Hepatocyte (in vitro differentiated cells): ENCODE measurements at regions not wholly inside any gene's neighbourhood (a gene's known extent, or its start where the extent isn't known, plus 50 kb on each side); places are given as distances from the start of the nearest gene placed in this dataset.

Experiments used
- DNase-seq: peaks from one replicate; pipeline ENCODE4 v3.0.0-alpha.2; 2016; ENCODE audit warnings: low spot score
- H2AFZ ChIP-seq: fragments of 200-600 bp; sonication (generic); 2 replicates; pipeline ENCODE4 v1.6.0; 2016; ENCODE audit warnings: antibody characterized with exemption, mild to moderate bottlenecking
- H3K27ac ChIP-seq: fragments of 200-600 bp; sonication (generic); 2 replicates; pipeline ENCODE4 v1.5.1; 2016; ENCODE audit warnings: mild to moderate bottlenecking
- H3K27me3 ChIP-seq: fragments of 200-600 bp; sonication (generic); 2 replicates; pipeline ENCODE4 v1.6.1; 2016
- H3K36me3 ChIP-seq: fragments of 200-600 bp; sonication (generic); replicated peaks from 2 replicates; pipeline ENCODE4 v1.5.1; 2016; ENCODE audit warnings: low read depth; ENCODE audit not compliant: insufficient read depth
- H3K4me1 ChIP-seq: fragments of 200-600 bp; sonication (generic); 2 replicates; pipeline ENCODE4 v1.5.1; 2016; ENCODE audit warnings: mild to moderate bottlenecking, moderate library complexity; ENCODE audit not compliant: insufficient read depth
- H3K4me2 ChIP-seq: fragments of 200-600 bp; sonication (generic); 2 replicates; pipeline ENCODE4 v1.6.0; 2016
- H3K4me3 ChIP-seq: fragments of 200-600 bp; sonication (generic); 2 replicates; pipeline ENCODE4 v1.5.1; 2016; ENCODE audit warnings: mild to moderate bottlenecking
- H3K79me2 ChIP-seq: fragments of 200-600 bp; sonication (generic); 2 replicates; pipeline ENCODE4 v1.6.0; 2017; ENCODE audit warnings: mild to moderate bottlenecking
- H3K9me2 ChIP-seq: fragments of 200-600 bp; sonication (generic); replicated peaks from 2 replicates; pipeline ENCODE4 v1.6.0; 2017; ENCODE audit warnings: mild to moderate bottlenecking; ENCODE audit not compliant: insufficient read depth
- H3K9me3 ChIP-seq: fragments of 200-600 bp; sonication (generic); 2 replicates; pipeline ENCODE4 v1.5.1; 2016; ENCODE audit warnings: low read depth, mild to moderate bottlenecking
- H4K20me1 ChIP-seq: fragments of 200-600 bp; sonication (generic); 2 replicates; pipeline ENCODE4 v1.6.0; 2016; ENCODE audit warnings: mild to moderate bottlenecking; ENCODE audit not compliant: insufficient read depth, poor library complexity, severe bottlenecking
- CTCF ChIP-seq: fragments of 200-600 bp; sonication (generic); IDR thresholded peaks from 2 replicates; pipeline ENCODE4 v1.5.1; 2016; ENCODE audit warnings: antibody characterized with exemption, mild to moderate bottlenecking; ENCODE audit not compliant: poor library complexity
- EZH2 ChIP-seq: fragments of 200-600 bp; sonication (generic); IDR thresholded peaks from 2 replicates; pipeline ENCODE4 v1.6.1; 2016; ENCODE audit warnings: antibody characterized with exemption, mild to moderate bottlenecking, borderline replicate concordance
- EZH2phosphoT487 ChIP-seq: fragments of 200-600 bp; sonication (generic); IDR thresholded peaks from one replicate; pipeline ENCODE4 v1.6.1; 2018; ENCODE audit warnings: antibody characterized with exemption, mild to moderate bottlenecking, low read depth, moderate library complexity; ENCODE audit not compliant: unreplicated experiment, severe bottlenecking
- WGBS: methylation state at CpG from one replicate; pipeline ENCODE4 v1.1.6; 2016; ENCODE audit warnings: low lambda C conversion rate; ENCODE audit errors: missing lambda C conversion rate; 5-methylcytosine and 5-hydroxymethylcytosine counted together

GRCh38 chr7:108724251-108725100 lies 154.8 kb downstream of the DNAJB9 start:
- no peaks in the 10 kb centered on the region for H3K79me2 ChIP-seq
- no peaks in the 10 kb centered on the region for H4K20me1 ChIP-seq
- no peaks in the 10 kb centered on the region for H3K27me3 ChIP-seq
- no peak overlapping the region for H3K4me2 ChIP-seq
- no peaks in the 10 kb centered on the region for H3K9me2 ChIP-seq
- no peaks in the 10 kb centered on the region for H3K4me1 ChIP-seq
- no peaks in the 10 kb centered on the region for H3K9me3 ChIP-seq
- no peak for DNase-seq
- no peak overlapping the region for H3K27ac ChIP-seq
- H3K36me3 ChIP-seq, result no peaks in the 10 kb centered on the region
- H2AFZ ChIP-seq, result no peak overlapping the region
- no peak for TF ChIP-seq CTCF
- TF ChIP-seq EZH2, result no peak
- no peak for TF ChIP-seq EZH2phosphoT487
- H3K4me3 ChIP-seq, result no peak overlapping the region
- WGBS, result 64% methylated on average over 3 of the region's 3 CpGs

- Histone ChIP-seq H3K4me2 (no peak overlapping the region), H3K79me2 (no peaks in the 10 kb centered on the region), H3K4me1 (no peaks in the 10 kb centered on the region), H3K36me3 (no peaks in the 10 kb centered on the region), H3K9me3 (no peaks in the 10 kb centered on the region), H3K4me3 (no peak overlapping the region), H4K20me1 (no peaks in the 10 kb centered on the region), H3K27ac (no peak overlapping the region), H2AFZ (no peak overlapping the region), H3K27me3 (no peaks in the 10 kb centered on the region), H3K9me2 (no peaks in the 10 kb centered on the region)
- no peak for DNase-seq
- TF ChIP-seq EZH2phosphoT487, result no peak
- TF ChIP-seq CTCF, result no peak
- TF ChIP-seq EZH2, result no peak
Measured at GRCh38 chr7:108735814-108736213, 166.1 kb downstream of the DNAJB9 start.

- Histone ChIP-seq H3K4me2 (no peak overlapping the region), H4K20me1 (no peaks in the 10 kb centered on the region), H3K9me3 (no peaks in the 10 kb centered on the region), H3K4me1 (no peaks in the 10 kb centered on the region), H3K4me3 (no peak overlapping the region), H3K36me3 (no peaks in the 10 kb centered on the region), H3K79me2 (no peaks in the 10 kb centered on the region), H3K9me2 (no peaks in the 10 kb centered on the region), H3K27ac (no peak overlapping the region), H2AFZ (no peak overlapping the region), H3K27me3 (no peaks in the 10 kb centered on the region)
- TF ChIP-seq EZH2phosphoT487 (peak; percentile 82), CTCF (no peak)
- no peak for DNase-seq
- WGBS, result 76% methylated on average over 2 of the region's 2 CpGs
Measured at GRCh38 chr7:108736221-108736891, 166.7 kb downstream of the DNAJB9 start.
